Umbilical cord (tissue), 1 donor: ENCODE measurements at regions not wholly inside any gene's neighbourhood (a gene's known extent, or its start where the extent isn't known, plus 50 kb on each side); places are given as distances from the start of the nearest gene placed in this dataset.
"Not testable (repeated sequence)": the region's sequence is repeated elsewhere in the genome, so short reads cannot be mapped to it uniquely, and the experiment has no call there.

Experiments
- DNase-seq: peaks from one replicate; pipeline ENCODE4 v3.0.0-alpha.2; 2015; ENCODE audit warnings: low spot score

DNA sequence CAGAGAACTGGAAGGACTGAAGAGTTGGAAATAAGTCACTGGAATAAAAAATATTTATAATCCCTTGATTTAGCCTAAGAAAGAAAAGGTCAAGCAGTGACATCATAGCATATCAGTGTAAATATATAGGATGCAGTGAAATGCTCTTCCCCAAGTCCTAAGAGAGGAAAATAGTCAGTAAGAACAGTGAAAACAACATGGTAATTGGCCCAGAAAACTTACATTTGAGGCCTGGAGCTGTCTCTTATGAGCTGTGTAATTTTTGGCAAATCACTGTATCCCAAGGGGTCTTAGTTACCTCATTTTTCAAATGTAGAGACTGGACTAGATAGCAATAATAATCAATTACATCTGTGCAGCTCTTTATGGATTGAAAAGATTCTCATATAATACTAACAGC is 255.7 kb upstream of the AR start:
- DNase-seq, result no peak

DNA sequence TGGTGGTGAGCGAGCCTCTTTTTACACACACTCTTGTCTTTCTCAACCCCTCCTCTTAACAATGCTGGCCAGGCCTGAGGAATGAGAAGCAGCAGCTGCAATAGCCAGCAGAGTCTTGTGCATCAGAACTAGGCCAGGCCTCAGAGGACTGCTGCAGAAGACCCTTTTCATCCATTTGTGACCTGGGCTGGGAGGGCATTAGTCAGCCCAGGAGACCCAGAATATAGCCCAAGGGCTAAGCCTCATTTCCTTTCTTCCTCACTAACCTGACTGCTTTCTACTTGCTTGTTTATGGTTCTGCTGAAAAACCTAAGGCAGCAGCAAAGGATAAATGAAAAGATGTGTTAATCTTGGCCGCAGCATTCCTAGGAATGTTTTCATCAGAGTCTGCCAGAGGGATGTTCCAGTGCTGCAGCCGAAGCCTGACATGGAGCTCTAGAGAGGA is 254.7 kb upstream of the AR start:
- peak; percentile 6 for DNase-seq

GRCh38 chrX:67290489-67291220 is 253.2 kb upstream of the AR start:
- DNase-seq, result no peak

- no peak for DNase-seq
Observed at GRCh38 chrX:67295924-67296323, 247.9 kb upstream of the AR start.

GRCh38 chrX:67296395-67296794 is 247.4 kb upstream of the AR start:
- no peak for DNase-seq

GRCh38 chrX:67317725-67318124 is 226.1 kb upstream of the AR start:
- no peak for DNase-seq

DNA sequence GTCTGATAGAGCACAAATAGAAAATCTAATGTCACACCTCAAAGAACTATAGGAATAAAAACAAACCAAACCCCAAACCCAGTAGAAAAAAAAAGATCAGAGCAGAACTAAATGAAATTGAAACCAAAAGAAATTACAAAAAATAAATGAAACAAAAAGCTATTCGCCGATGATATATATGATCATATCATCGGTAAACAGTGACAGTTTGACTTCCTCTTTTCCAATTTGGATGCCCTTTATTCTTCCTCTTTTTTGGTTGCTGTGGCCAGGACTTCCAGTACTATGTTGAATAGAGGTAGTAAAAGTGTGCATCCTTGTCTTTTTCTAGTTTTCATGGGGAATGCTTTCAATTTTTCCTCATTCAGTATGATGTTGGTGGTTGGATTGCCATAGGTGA is 215.3 kb upstream of the AR start:
- no peak for DNase-seq

DNA sequence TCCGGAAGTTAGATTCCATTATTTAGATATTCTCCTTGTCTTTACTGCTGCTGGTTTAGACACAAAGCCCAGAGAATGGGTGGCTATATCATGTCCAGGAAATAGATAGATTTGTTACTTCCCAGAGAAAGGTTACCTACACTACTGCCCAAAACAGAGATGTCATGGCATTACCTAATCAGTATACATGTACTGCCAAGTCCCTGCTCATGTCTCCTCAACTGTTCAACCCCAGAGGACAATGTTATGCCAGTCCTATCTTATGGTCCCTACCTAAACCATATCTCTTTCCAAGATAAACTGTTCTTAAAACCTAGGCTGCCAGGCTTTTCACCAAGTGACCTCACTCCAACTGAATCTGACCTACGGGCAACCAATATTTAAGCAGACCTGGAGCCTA is 209.5 kb upstream of the AR start:
- DNase-seq, result no peak

DNA sequence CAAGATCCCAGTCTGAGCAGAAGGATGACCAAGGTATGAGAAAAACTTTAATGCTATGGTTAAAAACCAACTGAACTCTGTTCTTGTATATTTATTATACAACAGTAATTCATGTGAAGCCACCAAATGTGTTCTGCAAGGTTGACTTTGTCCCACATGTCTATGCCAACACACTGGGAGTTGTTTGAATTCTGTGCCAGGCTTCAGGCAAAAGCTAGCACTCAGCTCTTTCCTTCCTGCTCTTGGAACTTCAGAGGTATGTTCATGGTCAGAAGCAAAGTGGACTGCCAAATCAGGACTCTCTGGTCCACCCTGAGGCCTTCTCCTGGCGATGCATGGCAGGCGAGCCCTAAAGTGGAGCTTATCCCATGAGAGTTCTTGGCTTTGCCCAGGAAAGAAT is 205.6 kb upstream of the AR start:
- no peak for DNase-seq

GRCh38 chrX:67342138-67342537 is 201.7 kb upstream of the AR start:
- DNase-seq, result no peak

GRCh38 chrX:67346225-67346624 is 197.6 kb upstream of the AR start:
- no peak for DNase-seq

DNA sequence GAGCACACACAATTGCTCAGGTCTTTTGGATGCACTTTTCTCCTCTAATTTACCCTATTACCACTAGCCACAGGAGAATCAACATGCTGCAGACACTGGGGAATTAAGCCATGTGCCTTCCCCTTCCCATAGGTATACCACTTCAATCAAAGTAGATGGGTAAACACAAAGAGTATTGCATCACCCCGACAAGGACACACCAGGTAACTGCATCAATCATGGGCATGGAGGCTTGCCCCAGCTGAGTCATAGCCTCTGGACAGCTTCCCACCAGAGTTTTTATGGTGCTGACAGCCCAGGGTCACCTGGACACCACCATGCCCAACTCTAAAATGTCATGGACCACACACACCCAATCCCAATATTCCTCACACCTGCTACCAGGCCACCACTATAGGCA is 197.2 kb upstream of the AR start:
- no peak for DNase-seq

GRCh38 chrX:67347145-67347544 is 196.7 kb upstream of the AR start:
- DNase-seq, result no peak

DNA sequence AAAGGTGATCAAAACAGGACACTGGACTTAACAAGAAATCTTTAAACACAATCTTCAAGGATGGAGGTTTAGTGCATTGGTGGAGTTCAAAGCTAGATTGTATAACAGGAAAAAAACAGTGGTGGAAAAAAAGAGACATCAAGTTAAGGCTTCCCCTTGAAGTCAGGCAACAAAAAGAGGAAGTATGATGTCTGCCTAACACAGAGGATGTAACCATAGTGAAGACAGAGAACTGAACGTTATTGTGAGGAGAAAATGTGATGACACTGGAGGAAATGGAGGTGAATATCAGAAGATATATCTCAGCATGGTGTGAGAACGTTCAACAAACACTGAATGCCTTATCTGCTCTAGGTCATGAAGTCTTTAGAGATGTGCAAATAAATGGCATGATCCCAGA is 192.4 kb upstream of the AR start:
- no peak for DNase-seq

DNA sequence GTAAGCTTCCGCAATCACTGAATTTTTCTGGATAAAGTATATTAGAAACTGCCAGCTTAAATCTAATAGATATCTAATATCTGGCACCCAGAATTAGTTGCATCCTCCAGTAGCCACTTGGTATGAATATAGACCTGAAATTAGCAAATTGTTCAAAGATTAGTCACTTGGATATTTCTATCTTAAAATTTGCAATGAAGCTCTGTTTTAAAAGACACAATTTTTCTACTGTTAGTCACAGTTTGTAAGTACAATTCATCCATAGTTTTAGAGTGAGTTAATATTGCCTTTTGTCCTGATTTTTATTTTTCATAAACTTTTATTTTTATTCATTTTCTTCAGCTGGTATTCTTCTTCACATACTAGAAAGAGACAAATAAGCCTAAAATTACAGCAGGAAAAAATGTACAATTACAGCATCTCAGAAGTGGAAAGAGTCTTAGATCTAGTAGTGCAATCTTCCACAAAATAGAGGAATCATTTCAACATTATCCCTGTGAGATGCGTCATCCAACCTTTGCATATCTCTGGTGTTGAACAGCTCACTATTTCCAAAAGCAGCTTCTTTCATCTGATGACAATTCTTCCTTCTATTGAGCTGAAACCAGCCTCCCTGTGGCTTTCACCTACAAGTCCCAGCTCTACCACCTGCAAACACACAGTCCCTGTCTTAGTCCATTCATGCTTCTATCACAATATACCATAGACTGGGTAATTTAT is 190.0 kb upstream of the AR start:
- DNase-seq, result no peak

DNA sequence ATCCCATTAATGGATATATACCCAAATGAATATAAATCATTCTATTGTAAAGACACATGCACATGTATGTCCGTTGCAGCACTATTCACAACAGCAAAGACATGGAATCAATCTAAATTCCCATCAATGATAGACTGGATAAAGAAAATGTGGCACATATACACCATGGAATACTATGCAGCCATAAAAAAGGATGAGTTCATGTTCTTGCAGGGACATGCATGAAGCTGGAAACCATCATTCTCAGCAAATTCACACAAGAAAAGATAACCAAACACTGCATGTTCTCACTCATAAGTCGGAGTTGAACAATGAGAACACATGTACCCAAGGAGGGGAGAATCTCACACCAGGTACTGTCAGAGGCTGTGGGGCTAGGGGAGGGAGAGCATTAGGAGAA is 182.6 kb upstream of the AR start:
- DNase-seq, result not testable (repeated sequence)

DNA sequence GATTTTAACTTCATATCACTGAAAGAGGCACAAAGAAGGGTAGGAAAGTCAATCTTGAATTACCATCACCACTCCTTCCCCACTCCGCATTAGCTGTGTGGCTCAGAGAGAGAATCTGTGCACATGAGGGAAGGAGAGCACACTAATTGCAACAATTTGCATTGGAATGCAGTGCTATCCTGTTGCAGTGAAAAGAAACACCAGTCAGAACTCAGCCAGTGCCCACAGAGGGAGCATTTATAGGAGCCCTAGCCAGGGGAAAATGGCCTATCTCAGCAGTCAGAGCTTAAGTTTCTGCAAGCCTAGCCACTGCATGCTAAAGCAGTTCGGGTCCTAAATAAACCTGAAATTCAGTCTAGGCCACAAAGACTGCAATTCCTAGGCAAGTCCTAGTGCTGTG is 159.4 kb upstream of the AR start:
- DNase-seq, result no peak

DNA sequence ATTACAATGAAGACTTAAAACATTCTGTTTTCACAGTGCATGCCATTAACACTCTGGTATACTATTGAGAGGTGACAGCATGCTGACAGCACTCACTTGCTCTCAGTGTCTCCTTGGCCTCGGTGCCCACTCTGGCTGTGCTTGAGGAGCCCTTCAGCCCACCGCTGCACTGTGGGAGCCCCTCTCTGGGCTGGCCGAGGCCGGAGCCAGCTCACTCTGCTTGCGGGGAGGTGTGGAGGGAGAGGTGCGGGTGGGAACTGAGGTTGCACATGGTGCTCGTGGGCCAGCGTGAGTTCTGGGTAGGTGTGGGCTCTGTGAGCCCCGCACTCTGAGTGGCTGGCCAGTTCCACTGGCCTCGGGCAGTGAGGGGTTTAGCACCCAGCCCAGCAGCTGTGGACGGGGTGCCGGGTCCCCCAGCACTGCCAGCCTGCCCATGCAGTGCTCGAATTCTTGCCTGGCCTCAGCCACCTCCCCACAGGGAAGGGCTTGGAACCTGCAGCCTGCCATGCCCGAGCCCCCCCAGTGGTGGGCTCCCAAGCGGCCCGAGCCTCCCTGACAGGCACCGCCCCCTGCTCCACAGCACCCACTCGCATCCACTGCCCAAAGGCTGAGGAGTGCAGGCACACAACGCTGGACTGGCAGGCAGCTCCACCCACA is 135.3 kb upstream of the AR start:
- DNase-seq, result no peak

GRCh38 chrX:67415937-67416336 is 127.9 kb upstream of the AR start:
- DNase-seq, result no peak

GRCh38 chrX:67426946-67427345 is 116.9 kb upstream of the AR start:
- DNase-seq, result no peak

- DNase-seq, result no peak
Observed at GRCh38 chrX:67435536-67435935, 108.3 kb upstream of the AR start.

- DNase-seq, result no peak
Observed at GRCh38 chrX:67436867-67437266, 107.0 kb upstream of the AR start.

DNA sequence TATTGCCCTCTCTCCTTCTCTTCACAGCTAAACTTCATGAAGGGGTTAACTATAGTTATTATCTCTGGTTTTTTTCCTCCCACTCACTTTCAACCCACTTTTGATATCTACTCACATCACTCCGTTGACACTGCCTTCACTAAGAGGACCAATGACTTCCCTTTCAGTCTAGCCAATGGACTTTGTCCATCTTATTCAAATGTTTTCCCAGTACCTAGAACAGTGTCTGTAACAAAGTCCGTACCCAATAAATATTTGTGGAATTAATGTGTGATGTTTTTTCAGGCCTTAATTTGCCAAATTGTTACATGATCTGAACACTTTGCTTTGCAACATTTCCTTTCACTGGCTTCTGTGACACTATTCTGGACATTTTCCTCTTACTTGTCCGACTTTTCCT is 106.0 kb upstream of the AR start:
- DNase-seq, result no peak
